K562 (cell line): ENCODE measurements at regions not wholly inside any gene's neighbourhood (a gene's known extent, or its start where the extent isn't known, plus 50 kb on each side); places are given as distances from the start of the nearest gene placed in this dataset.

Experiments
- ATAC-seq: fragments of 200-7000 bp; cut with Tn5 transposase; 3 replicates; pipeline ENCODE4 v1.9.1; 2020; ENCODE audit warnings: moderate library complexity
- BruUV-seq: library from RNA; stranded (reverse); fragments of 400-500 nt; replicated peaks from 2 replicates; lab custom pipeline; 2021; lab: Mats Ljungman, UMichigan
- CTCF ChIA-PET: fragments of 300-600 bp; formaldehyde crosslinking; extraction: SDS; loops from one replicate; lab custom pipeline; 2021; ENCODE audit warnings: low intra/inter-chr PET ratio; lab: Yijun Ruan, JAX
- POLR2A ChIA-PET: fragments of 300-600, 350-650 bp; sonication (Branson Sonifier 250); formaldehyde crosslinking; extraction: SDS; loops from one replicate; lab custom pipeline; 2021; ENCODE audit warnings: antibody characterized with exemption, inconsistent platforms; lab: Yijun Ruan, JAX
- DNase-seq, 4 experiments: peaks; one replicate each; pipeline versions ENCODE4 v3.0.0 to v3.0.0-alpha.2; 2011 to 2018; ENCODE audit warnings: low spot score in 3 of 4, mixed read lengths in 3 of 4; ENCODE audit errors: extremely low read depth in 1 of 4
- FAIRE-seq: peaks from 2 replicates; lab custom pipeline; 2011; peaks lifted over from hg19 to GRCh38; lab: Jason Lieb, UNC
- H2AFZ ChIP-seq: 2 replicates; pipeline ENCODE4 v1.6.0; 2011; ENCODE audit warnings: low read depth, low read length, control low read depth, inconsistent platforms
- H3K27ac ChIP-seq: fragments of 200-600 bp; 3 replicates; pipeline ENCODE4 v1.8.0; 2011; ENCODE audit warnings: low read depth, mild to moderate bottlenecking, control low read depth, inconsistent platforms, low read length, moderate library complexity, mixed read lengths; ENCODE audit errors: extremely low read depth
- H3K27me3 ChIP-seq, 2 experiments: fragments of 300-600 bp in 1 of 2; 2 replicates in 1 of 2; 3 replicates in 1 of 2; pipeline versions ENCODE4 v1.6.0 to v1.8.0; 2011; ENCODE audit warnings: inconsistent platforms in 2 of 2, low read length in 2 of 2, mild to moderate bottlenecking in 1 of 2, mixed read lengths in 1 of 2, moderate library complexity in 1 of 2; ENCODE audit not compliant: control insufficient read depth in 2 of 2, insufficient read depth in 2 of 2
- H3K36me3 ChIP-seq: fragments of 300-600 bp; 3 replicates; pipeline ENCODE4 v1.8.0; 2011; ENCODE audit warnings: mild to moderate bottlenecking, low read length, inconsistent platforms; ENCODE audit not compliant: control insufficient read depth, insufficient read depth
- H3K4me1 ChIP-seq, 2 experiments: fragments of 200-600 bp in 1 of 2; replicated peaks in 1 of 2; 2 replicates in 1 of 2; 3 replicates in 1 of 2; pipeline versions ENCODE4 v1.5.1 to v1.8.0; 2011; ENCODE audit warnings: inconsistent platforms in 2 of 2, low read length in 2 of 2, mild to moderate bottlenecking in 1 of 2, mixed read lengths in 1 of 2, moderate library complexity in 1 of 2; ENCODE audit not compliant: control insufficient read depth in 2 of 2, insufficient read depth in 2 of 2
- H3K4me2 ChIP-seq: 2 replicates; pipeline ENCODE4 v1.6.1; 2011; ENCODE audit warnings: low read length, control low read depth, inconsistent platforms, mixed read lengths; ENCODE audit not compliant: insufficient read depth
- H3K4me3 ChIP-seq: fragments of 200-600 bp; sonication (generic), shearing (Covaris generic); 2 replicates; pipeline ENCODE4 v1.5.1; 2016; ENCODE audit warnings: control low read depth, inconsistent platforms
- H3K79me2 ChIP-seq: fragments of 200-600 bp; 3 replicates; pipeline ENCODE4 v1.8.0; 2011; ENCODE audit warnings: low read length, inconsistent platforms; ENCODE audit not compliant: control insufficient read depth, insufficient read depth
- H3K9ac ChIP-seq, 2 experiments: 2 replicates each; pipeline versions ENCODE4 v1.6.0 to v1.6.1; 2011; ENCODE audit warnings: low read depth in 2 of 2, low read length in 2 of 2, control low read depth in 1 of 2, inconsistent platforms in 1 of 2, mild to moderate bottlenecking in 1 of 2, mixed read lengths in 1 of 2; ENCODE audit not compliant: insufficient read depth in 1 of 2
- H3K9me1 ChIP-seq: one replicate; pipeline ENCODE4 v1.6.0; 2011; ENCODE audit warnings: inconsistent platforms, mild to moderate bottlenecking, low read length, moderate library complexity; ENCODE audit not compliant: control insufficient read depth, insufficient read depth
- H3K9me3 ChIP-seq: replicated peaks from 2 replicates; pipeline ENCODE4 v1.5.1; 2011; ENCODE audit warnings: low read depth, low read length, inconsistent platforms; ENCODE audit not compliant: control insufficient read depth, insufficient read depth
- H4K20me1 ChIP-seq: replicated peaks from 2 replicates; pipeline ENCODE4 v1.6.1; 2011; ENCODE audit warnings: low read length, inconsistent platforms, mixed read lengths; ENCODE audit not compliant: control insufficient read depth, insufficient read depth
- CBX5 ChIP-seq: IDR thresholded peaks from 2 replicates; pipeline ENCODE4 v1.6.1; 2014; ENCODE audit warnings: low read depth, borderline replicate concordance
- CEBPB ChIP-seq: fragments of 450-650 bp; IDR thresholded peaks from 2 replicates; pipeline ENCODE4 v1.6.1; 2016; ENCODE audit warnings: missing genetic modification characterization, missing compliant biosample characterization
- ELK3 ChIP-seq: fragments of 450-650 bp; formaldehyde crosslinking; IDR thresholded peaks from 2 replicates; pipeline ENCODE4 v1.4.0; 2020; ENCODE audit warnings: mild to moderate bottlenecking
- FOXO4 ChIP-seq: fragments of 450-650 bp; formaldehyde crosslinking; IDR thresholded peaks from 2 replicates; pipeline ENCODE4 v1.4.0; 2020; ENCODE audit warnings: mild to moderate bottlenecking, moderate library complexity
- MYNN ChIP-seq, 2 experiments: sonication (generic); formaldehyde crosslinking in 1 of 2; IDR thresholded peaks; 2 replicates each; pipeline versions ENCODE4 v1.5.0 to v1.6.1; 2016 to 2020; ENCODE audit warnings: antibody characterized with exemption in 1 of 2, missing genetic modification reagents in 1 of 2
- NFIX ChIP-seq: fragments of 250-450 bp; sonication (Bioruptor Pico); IDR thresholded peaks from 2 replicates; pipeline ENCODE4 v1.4.0; 2020; ENCODE audit warnings: low read depth, mild to moderate bottlenecking, moderate library complexity
- NFYB ChIP-seq: IDR thresholded peaks from 2 replicates; pipeline ENCODE4 v1.6.1; 2011; ENCODE audit warnings: mild to moderate bottlenecking, moderate library complexity; ENCODE audit not compliant: insufficient read length; ENCODE audit errors: extremely low read depth
- SIX5 ChIP-seq, 2 experiments: IDR thresholded peaks; 2 replicates each; pipeline ENCODE4 v1.6.1; 2011; ENCODE audit warnings: low read length in 2 of 2, borderline replicate concordance in 1 of 2, low read depth in 1 of 2, mild to moderate bottlenecking in 1 of 2, moderate library complexity in 1 of 2; ENCODE audit not compliant: insufficient read depth in 1 of 2
- SMC3 ChIP-seq: conservative IDR thresholded peaks from 2 replicates; pipeline ENCODE4 v1.6.1; 2011; ENCODE audit warnings: low read depth, low read length, improper control_type of control experiment; ENCODE audit not compliant: insufficient read depth
- STAG1 ChIP-seq: sonication (generic); formaldehyde crosslinking; IDR thresholded peaks from 2 replicates; pipeline ENCODE4 v1.5.0; 2020; ENCODE audit warnings: missing genetic modification reagents, borderline replicate concordance
- VEZF1 ChIP-seq: fragments of 200-800 bp; sonication (Bioruptor generic); IDR thresholded peaks from 2 replicates; pipeline ENCODE4 v1.6.1; 2017; ENCODE audit warnings: missing genetic modification characterization, missing compliant biosample characterization
- XRCC4 ChIP-seq: IDR thresholded peaks from one replicate; pipeline ENCODE4 v1.6.1; 2011; ENCODE audit not compliant: insufficient read depth, insufficient read length; ENCODE audit errors: extremely low read depth
- ZNF431 ChIP-seq: sonication (generic); formaldehyde crosslinking; IDR thresholded peaks from 2 replicates; pipeline ENCODE4 v1.8.0; 2022; ENCODE audit warnings: mild to moderate bottlenecking, missing genetic modification reagents
- WGBS: fragments of 100-300 bp; shearing (Covaris generic); methylation state at CpG from one replicate; pipeline ENCODE4 v1.1.6; 2016; ENCODE audit warnings: low coverage, mixed read lengths; ENCODE audit not compliant: insufficient coverage; ENCODE audit errors: missing lambda C conversion rate; 5-methylcytosine and 5-hydroxymethylcytosine counted together
- in situ Hi-C: fragments of 300-500 bp; cut with MboI; formaldehyde crosslinking; loops from 4 replicates; pipeline ENCODE4 v1.15.0; 2018; ENCODE audit warnings: inconsistent platforms, mixed read lengths
- intact Hi-C: fragments of 100-400 bp; cut with micrococcal nuclease; formaldehyde crosslinking; loops from 2 replicates; pipeline ENCODE4 v1.14.2; 2022
- TF ChIP-seq, protein P1 (sequence below): fragments of 250-450 bp; sonication (Bioruptor Pico); IDR thresholded peaks from 2 replicates; pipeline ENCODE4 v1.5.0; 2021
- TF ChIP-seq, protein P2 (sequence below): fragments of 250-450 bp; sonication (Bioruptor Pico); IDR thresholded peaks from 2 replicates; pipeline ENCODE4 v1.4.0; 2020

DNA sequence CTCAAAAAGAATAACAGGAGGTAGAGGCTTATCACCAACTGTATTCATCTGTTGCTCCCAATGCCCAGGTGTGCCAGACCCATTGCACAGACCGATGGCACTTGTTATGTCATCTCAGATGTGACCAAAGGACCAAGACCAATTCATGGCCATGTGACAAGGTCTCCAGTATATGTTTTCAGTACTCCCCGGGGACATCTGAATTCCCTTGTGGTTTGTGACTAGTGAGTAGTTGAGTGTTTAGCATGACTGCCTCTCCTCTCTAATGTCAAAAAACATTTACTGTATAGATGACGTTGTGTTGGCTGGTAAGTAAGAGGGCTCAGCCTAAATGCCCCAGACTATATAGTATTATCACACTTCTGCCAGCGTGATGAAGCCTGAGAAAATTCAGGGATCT is 202.1 kb upstream of the SMIM30 start (continued):
- TF ChIP-seq ELK3 (CRISPR knock-in tag) (no peak), NFYB (no peak), NFIX (CRISPR knock-in tag) (no peak)

GRCh38 chr7:113314594-113314993 is 196.2 kb upstream of the SMIM30 start:
- ChIA-PET CTCF (no interaction called here), POLR2A (interaction anchor here (0.6 kb wide), 1 partner anchor 763 kb away, joined by 3 read pairs; no protein-coding TSS in a partner anchor)
- FAIRE-seq (no peak), ATAC-seq (no peak), DNase-seq (no peak)
- Histone ChIP-seq H3K4me1 (no peaks in the 10 kb centered on the region), H3K4me3 (no peak overlapping the region), H2AFZ (no peak overlapping the region), H3K9ac (no peak overlapping the region), H3K9me3 (no peaks in the 10 kb centered on the region), H3K9me1 (no peaks in the 10 kb centered on the region), H3K36me3 (no peaks in the 10 kb centered on the region), H3K27me3 (no peaks in the 10 kb centered on the region), H4K20me1 (no peaks in the 10 kb centered on the region), H3K79me2 (no peaks in the 10 kb centered on the region), H3K4me2 (no peak overlapping the region), H3K27ac (no peak overlapping the region)
- intact Hi-C loops (no loop called here), in situ Hi-C loops (no loop called here)
- no TSS peak for BruUV-seq
- 0% methylated on average over 2 of the region's 2 CpGs for WGBS
- TF ChIP-seq SMC3, result no peak
- no peak for TF ChIP-seq CEBPB (tag)
- TF ChIP-seq, protein P1, sequence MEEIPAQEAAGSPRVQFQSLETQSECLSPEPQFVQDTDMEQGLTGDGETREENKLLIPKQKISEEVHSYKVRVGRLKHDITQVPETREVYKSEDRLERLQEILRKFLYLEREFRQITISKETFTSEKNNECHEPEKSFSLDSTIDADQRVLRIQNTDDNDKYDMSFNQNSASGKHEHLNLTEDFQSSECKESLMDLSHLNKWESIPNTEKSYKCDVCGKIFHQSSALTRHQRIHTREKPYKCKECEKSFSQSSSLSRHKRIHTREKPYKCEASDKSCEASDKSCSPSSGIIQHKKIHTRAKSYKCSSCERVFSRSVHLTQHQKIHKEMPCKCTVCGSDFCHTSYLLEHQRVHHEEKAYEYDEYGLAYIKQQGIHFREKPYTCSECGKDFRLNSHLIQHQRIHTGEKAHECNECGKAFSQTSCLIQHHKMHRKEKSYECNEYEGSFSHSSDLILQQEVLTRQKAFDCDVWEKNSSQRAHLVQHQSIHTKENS, result no peak
- no peak for TF ChIP-seq XRCC4
- 0 out of 2 replicates have a peak, but pooled peaks have one; percentile 49 for TF ChIP-seq MYNN (IDR thresholded peaks at IDR 0.05)
- no peak for TF ChIP-seq MYNN (CRISPR knock-in tag; IDR thresholded peaks at IDR 0.05)
- TF ChIP-seq ZNF431 (CRISPR knock-in tag), result no peak
- TF ChIP-seq, protein P2, sequence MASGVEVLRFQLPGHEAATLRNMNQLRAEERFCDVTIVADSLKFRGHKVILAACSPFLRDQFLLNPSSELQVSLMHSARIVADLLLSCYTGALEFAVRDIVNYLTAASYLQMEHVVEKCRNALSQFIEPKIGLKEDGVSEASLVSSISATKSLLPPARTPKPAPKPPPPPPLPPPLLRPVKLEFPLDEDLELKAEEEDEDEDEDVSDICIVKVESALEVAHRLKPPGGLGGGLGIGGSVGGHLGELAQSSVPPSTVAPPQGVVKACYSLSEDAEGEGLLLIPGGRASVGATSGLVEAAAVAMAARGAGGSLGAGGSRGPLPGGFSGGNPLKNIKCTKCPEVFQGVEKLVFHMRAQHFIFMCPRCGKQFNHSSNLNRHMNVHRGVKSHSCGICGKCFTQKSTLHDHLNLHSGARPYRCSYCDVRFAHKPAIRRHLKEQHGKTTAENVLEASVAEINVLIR (CRISPR knock-in tag), result no peak
- TF ChIP-seq SIX5 (IDR thresholded peaks at IDR 0.05; ENCODE audit: borderline replicate concordance in 1 of 2, insufficient read depth in 1 of 2, low read depth in 1 of 2, low read length in 2 of 2), result no peak
- TF ChIP-seq FOXO4, result no peak
- TF ChIP-seq STAG1 (CRISPR knock-in tag), result no peak
- no peak for TF ChIP-seq CBX5
- no peak for TF ChIP-seq VEZF1
